Omental fat pad (tissue), 3 donors: ENCODE measurements at regions not wholly inside any gene's neighbourhood (a gene's known extent, or its start where the extent isn't known, plus 50 kb on each side); places are given as distances from the start of the nearest gene placed in this dataset.
"Not testable (repeated sequence)": the region's sequence is repeated elsewhere in the genome, so short reads cannot be mapped to it uniquely, and the experiment has no call there.

Experiments used
- ATAC-seq: fragments of 150-250 bp; one replicate; pipeline ENCODE4 v1.9.1; 2016; ENCODE audit warnings: mild to moderate bottlenecking, moderate library complexity; ENCODE audit not compliant: low FRiP score
- DNase-seq: peaks from one replicate; pipeline ENCODE4 v3.0.0-alpha.2; 2019; ENCODE audit warnings: low spot score
- CTCF ChIP-seq, 3 donors: fragments of 450-650 bp; IDR thresholded peaks; one replicate each; pipeline ENCODE4 v1.5.1; 2016 to 2017; ENCODE audit warnings: antibody characterized with exemption in 3 of 3, mild to moderate bottlenecking in 3 of 3, moderate library complexity in 2 of 3

GRCh38 chr18:71036783-71037182 lies 747.9 kb downstream of the SOCS6 start:
- no peak for DNase-seq

GRCh38 chr18:71031296-71032191 lies 742.7 kb downstream of the SOCS6 start:
- DNase-seq, ATAC-seq: not testable (repeated sequence)

More at GRCh38 chr18:71036783-71037182, 747.9 kb downstream of the SOCS6 start:
- ATAC-seq = no peak
- TF ChIP-seq CTCF (IDR thresholded peaks at IDR 0.05) = no peak

GRCh38 chr18:71030085-71030484 lies 741.2 kb downstream of the SOCS6 start:
- not testable (repeated sequence) for DNase-seq, ATAC-seq

- DNase-seq (no peak), ATAC-seq (no peak)
- TF ChIP-seq CTCF (IDR thresholded peaks at IDR 0.05) = no peak
Observed at GRCh38 chr18:71028285-71028762, 739.5 kb downstream of the SOCS6 start.

GRCh38 chr18:71027531-71027930 lies 738.7 kb downstream of the SOCS6 start:
- no peak for DNase-seq
- ATAC-seq = no peak
- TF ChIP-seq CTCF (IDR thresholded peaks at IDR 0.05) = no peak

- no peak for TF ChIP-seq CTCF (IDR thresholded peaks at IDR 0.05)
- DNase-seq (no peak), ATAC-seq (no peak)
Observed at GRCh38 chr18:71025505-71026225, 736.8 kb downstream of the SOCS6 start.

- ATAC-seq (no peak), DNase-seq (no peak)
- no peak for TF ChIP-seq CTCF (IDR thresholded peaks at IDR 0.05)
Observed at GRCh38 chr18:71022389-71022788, 733.5 kb downstream of the SOCS6 start.

- ATAC-seq (no peak), DNase-seq (no peak)
- TF ChIP-seq CTCF (IDR thresholded peaks at IDR 0.05) = no peak
Observed at GRCh38 chr18:71021030-71021362, 732.2 kb downstream of the SOCS6 start.
